PFSK-1 (cell line): ENCODE measurements at regions not wholly inside any gene's neighbourhood (a gene's known extent, or its start where the extent isn't known, plus 50 kb on each side); places are given as distances from the start of the nearest gene placed in this dataset.

Experiments
- FOXP2 ChIP-seq: optimal IDR thresholded peaks from 2 replicates; pipeline ENCODE3; 2011; ENCODE audit warnings: borderline replicate concordance, control low read depth, inconsistent platforms; ENCODE audit not compliant: insufficient read depth; ENCODE audit errors: extremely low read length, extremely low read depth
- POLR2AphosphoS5 ChIP-seq: IDR thresholded peaks from 2 replicates; pipeline ENCODE4 v1.6.1; 2012; ENCODE audit warnings: low read depth, mild to moderate bottlenecking, control low read depth, low read length, moderate library complexity
- REST ChIP-seq, 2 experiments: IDR thresholded peaks; 2 replicates each; pipeline versions ENCODE4 v1.6.1 to v1.8.0; 2011 to 2012; ENCODE audit warnings: low read depth in 2 of 2, low read length in 2 of 2, control low read depth in 1 of 2, inconsistent platforms in 1 of 2, mild to moderate bottlenecking in 1 of 2, moderate library complexity in 1 of 2; ENCODE audit not compliant: insufficient read depth in 1 of 2
- SIN3A ChIP-seq: IDR thresholded peaks from 2 replicates; pipeline ENCODE4 v1.6.1; 2012; ENCODE audit warnings: mild to moderate bottlenecking, low read length, moderate library complexity, borderline replicate concordance; ENCODE audit not compliant: insufficient read depth
- TAF1 ChIP-seq: IDR thresholded peaks from 2 replicates; pipeline ENCODE4 v1.6.1; 2012; ENCODE audit warnings: low read length, control low read depth, borderline replicate concordance; ENCODE audit not compliant: insufficient read depth

GRCh38 chr13:87810391-87810801 is 139.2 kb downstream of the SLITRK5 start:
- no peak for TF ChIP-seq POLR2AphosphoS5
- TF ChIP-seq REST (IDR thresholded peaks at IDR 0.05; ENCODE audit: insufficient read depth in 1 of 2, low read depth in 2 of 2, low read length in 2 of 2): no peak
- no peak for TF ChIP-seq SIN3A
- TF ChIP-seq TAF1: no peak
- TF ChIP-seq FOXP2: no peak

GRCh38 chr13:87810920-87811344 is 139.8 kb downstream of the SLITRK5 start:
- TF ChIP-seq FOXP2 (no peak), POLR2AphosphoS5 (no peak), REST (IDR thresholded peaks at IDR 0.05; ENCODE audit: insufficient read depth in 1 of 2, low read depth in 2 of 2, low read length in 2 of 2) (no peak), TAF1 (no peak), SIN3A (no peak)

- TF ChIP-seq FOXP2 (no peak), POLR2AphosphoS5 (no peak), TAF1 (no peak), SIN3A (no peak), REST (IDR thresholded peaks at IDR 0.05; ENCODE audit: insufficient read depth in 1 of 2, low read depth in 2 of 2, low read length in 2 of 2) (no peak)
Observed at GRCh38 chr13:87814403-87814802, 143.2 kb downstream of the SLITRK5 start.

GRCh38 chr13:87820241-87820640 is 149.1 kb downstream of the SLITRK5 start:
- no peak for TF ChIP-seq FOXP2

- TF ChIP-seq REST (IDR thresholded peaks at IDR 0.05; ENCODE audit: insufficient read depth in 1 of 2, low read depth in 2 of 2, low read length in 2 of 2): no peak
- no peak for TF ChIP-seq FOXP2
- no peak for TF ChIP-seq POLR2AphosphoS5
- no peak for TF ChIP-seq TAF1
- no peak for TF ChIP-seq SIN3A
Observed at GRCh38 chr13:87821512-87821911, 150.3 kb downstream of the SLITRK5 start.
